DMS53 (cell line): ENCODE measurements at regions not wholly inside any gene's neighbourhood (a gene's known extent, or its start where the extent isn't known, plus 50 kb on each side); places are given as distances from the start of the nearest gene placed in this dataset.
A peak's percentile ranks its signal among the peaks of the same experiment; 100 is the strongest.

Source experiments
- DNase-seq: peaks from one replicate; lab custom pipeline; 2025; lab: John Stamatoyannopoulos, UW

- DNase-seq = no peak
Observed at GRCh38 chrX:143206966-143207365, 181.2 kb downstream of the SPANXN4 start.

GRCh38 chrX:143171703-143172102 is 146.0 kb downstream of the SPANXN4 start:
- DNase-seq = no peak

GRCh38 chrX:143165778-143166177 is 140.1 kb downstream of the SPANXN4 start:
- DNase-seq = no peak

GRCh38 chrX:143139681-143140080 is 114.0 kb downstream of the SPANXN4 start:
- DNase-seq = no peak

GRCh38 chrX:143121477-143121876 is 95.7 kb downstream of the SPANXN4 start:
- DNase-seq = peak; percentile 89

- DNase-seq = no peak
Observed at GRCh38 chrX:143115466-143115865, 89.7 kb downstream of the SPANXN4 start.

- no peak for DNase-seq
Observed at GRCh38 chrX:143095816-143096215, 70.1 kb downstream of the SPANXN4 start.

- DNase-seq = no peak
Observed at GRCh38 chrX:143095321-143095720, 69.6 kb downstream of the SPANXN4 start.

- no peak for DNase-seq
Observed at GRCh38 chrX:143094417-143095023, 68.8 kb downstream of the SPANXN4 start.
